ENCODE measurements at regions not wholly inside any gene's neighbourhood (a gene's known extent, or its start where the extent isn't known, plus 50 kb on each side); places are given as distances from the start of the nearest gene placed in this dataset.

DNA sequence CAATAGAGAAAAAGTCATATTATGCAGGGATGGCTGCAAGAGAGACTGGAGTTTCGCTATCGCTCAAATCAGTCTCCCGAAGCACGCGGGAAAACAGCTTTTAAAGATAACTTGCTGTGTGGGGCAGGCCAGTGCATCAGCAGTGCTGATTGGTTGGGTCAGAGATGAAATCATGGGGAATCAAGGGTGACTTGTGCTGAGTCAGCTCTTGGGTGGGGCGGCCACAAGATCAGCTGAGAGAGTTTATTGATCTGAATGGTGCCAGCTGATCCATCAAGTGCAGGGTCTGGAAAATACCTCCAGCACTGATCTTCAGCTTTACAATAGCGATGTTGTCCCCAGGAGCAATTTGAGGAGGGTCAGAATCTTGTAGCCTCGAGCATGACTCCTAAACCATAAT is 430.5 kb downstream of the RBFOX1 start:
- no peak for TF ChIP-seq POLR2A (IDR thresholded peaks at IDR 0.05)
- TF ChIP-seq, protein P1, sequence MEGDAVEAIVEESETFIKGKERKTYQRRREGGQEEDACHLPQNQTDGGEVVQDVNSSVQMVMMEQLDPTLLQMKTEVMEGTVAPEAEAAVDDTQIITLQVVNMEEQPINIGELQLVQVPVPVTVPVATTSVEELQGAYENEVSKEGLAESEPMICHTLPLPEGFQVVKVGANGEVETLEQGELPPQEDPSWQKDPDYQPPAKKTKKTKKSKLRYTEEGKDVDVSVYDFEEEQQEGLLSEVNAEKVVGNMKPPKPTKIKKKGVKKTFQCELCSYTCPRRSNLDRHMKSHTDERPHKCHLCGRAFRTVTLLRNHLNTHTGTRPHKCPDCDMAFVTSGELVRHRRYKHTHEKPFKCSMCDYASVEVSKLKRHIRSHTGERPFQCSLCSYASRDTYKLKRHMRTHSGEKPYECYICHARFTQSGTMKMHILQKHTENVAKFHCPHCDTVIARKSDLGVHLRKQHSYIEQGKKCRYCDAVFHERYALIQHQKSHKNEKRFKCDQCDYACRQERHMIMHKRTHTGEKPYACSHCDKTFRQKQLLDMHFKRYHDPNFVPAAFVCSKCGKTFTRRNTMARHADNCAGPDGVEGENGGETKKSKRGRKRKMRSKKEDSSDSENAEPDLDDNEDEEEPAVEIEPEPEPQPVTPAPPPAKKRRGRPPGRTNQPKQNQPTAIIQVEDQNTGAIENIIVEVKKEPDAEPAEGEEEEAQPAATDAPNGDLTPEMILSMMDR (IDR thresholded peaks at IDR 0.05) = no peak
- TF ChIP-seq POLR2AphosphoS5 (IDR thresholded peaks at IDR 0.05; ENCODE audit: insufficient read depth in 1 of 2, low read depth in 1 of 2) = no peak
- no peaks in the 10 kb centered on the region for H3K36me3 ChIP-seq
- intact Hi-C loops (cut with DNase I) = no loop called here
- no peak overlapping the region for H3K27ac ChIP-seq
- H3K4me1 ChIP-seq = no peaks in the 10 kb centered on the region
- no peak overlapping the region for H3K4me3 ChIP-seq
- H3K9me3 ChIP-seq = no peaks in the 10 kb centered on the region
- H3K27me3 ChIP-seq = no peaks in the 10 kb centered on the region
- DNase-seq (ENCODE audit: extremely low spot score in 2 of 2) = no peak

All from vagina (tissue), 2 donors.